Inflammatory macrophage treated with lipopolysaccharide for 1 hour (primary cell): ENCODE measurements at regions not wholly inside any gene's neighbourhood (a gene's known extent, or its start where the extent isn't known, plus 50 kb on each side); places are given as distances from the start of the nearest gene placed in this dataset.
"Not testable (repeated sequence)": the region's sequence is repeated elsewhere in the genome, so short reads cannot be mapped to it uniquely, and the experiment has no call there.

ENCODE experiments used
- DNase-seq, 2 donors: peaks; one replicate each; pipeline ENCODE4 v3.0.0-alpha.2; 2020 to 2022

GRCh38 chr11:25327656-25328055, 830.8 kb downstream of the LUZP2 start:
- DNase-seq: no peak

DNA sequence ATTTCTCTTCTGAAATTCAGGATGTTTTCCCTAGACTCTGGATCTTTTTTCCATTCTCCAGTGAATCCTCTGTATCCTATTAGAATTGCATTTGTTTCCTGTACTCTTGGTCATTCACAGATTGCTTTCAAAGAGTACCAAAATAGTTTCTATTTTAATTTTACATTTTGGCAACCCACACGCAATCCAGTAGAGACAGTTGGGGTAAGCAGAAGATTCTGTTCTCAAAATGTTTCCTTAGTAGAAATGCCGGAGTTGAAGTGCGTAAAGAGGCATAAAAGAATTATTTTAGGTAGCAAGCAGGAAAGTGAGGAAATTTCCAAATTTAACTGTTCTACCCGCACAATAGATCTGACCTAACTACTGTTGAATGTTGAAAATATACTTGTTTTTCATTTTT, 842.4 kb downstream of the LUZP2 start:
- DNase-seq: no peak

DNA sequence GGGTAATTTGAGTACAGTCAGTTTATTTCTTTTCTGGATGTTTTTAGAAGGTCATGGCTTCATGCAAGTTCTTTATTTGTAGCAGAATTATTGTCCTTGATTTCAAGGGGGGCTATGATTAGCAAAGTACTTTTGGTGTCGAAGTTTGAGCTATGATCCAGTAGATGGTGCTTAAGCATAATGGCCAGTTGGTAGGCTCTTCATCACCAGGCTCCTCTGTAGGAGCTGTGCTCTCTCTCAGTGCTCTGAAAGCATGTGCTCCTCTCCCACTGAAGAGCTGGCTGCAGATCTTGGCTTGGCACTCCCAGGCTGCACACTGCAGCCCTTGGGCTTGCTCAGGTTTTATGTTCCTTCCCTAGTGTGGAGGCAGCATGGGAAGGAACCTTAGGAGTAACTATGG, 852.7 kb downstream of the LUZP2 start:
- no peak for DNase-seq

DNA sequence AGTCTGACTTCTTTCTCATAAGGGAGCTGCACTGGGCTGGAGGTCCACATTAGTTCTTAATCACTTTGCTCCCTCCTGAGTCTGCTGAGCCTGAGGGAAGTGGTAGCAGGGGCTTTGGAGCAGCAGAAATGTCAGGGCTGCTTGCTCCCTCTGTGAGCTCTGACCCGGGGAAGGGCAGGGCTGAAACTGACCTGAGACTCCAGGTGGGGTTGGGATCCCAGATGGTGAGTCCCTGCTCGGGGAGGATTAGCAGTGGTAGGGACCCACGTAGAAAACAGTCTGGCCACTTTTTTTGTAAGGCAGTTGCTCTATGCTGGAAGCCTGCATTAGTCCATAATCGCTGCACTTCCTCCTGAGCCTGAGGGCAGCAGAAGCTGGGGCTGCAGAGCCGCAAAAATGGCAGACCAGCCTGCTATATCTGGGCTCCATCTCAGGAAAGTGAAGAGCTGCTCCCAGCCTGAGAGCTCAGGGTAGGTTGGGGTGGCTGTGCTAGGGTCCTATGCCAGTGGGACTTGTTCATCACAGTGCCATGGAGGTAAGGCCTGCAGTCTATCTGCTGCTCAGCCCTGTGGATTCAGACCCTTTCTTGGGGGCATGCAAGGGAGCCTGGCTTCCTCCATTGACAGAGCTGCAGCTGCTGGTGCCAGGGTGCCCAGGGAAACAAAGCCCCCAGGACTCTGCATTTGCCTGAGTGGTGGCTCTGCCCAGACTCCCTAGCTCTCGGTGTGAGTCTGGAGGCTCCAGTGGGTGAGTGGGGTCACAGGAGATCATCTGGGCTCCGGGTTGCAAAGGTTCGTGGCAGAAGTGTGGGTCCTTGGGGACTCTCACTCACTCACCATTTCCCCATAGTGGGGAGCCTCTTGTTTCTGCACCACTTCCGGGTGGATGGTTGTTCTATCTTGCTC, 854.3 kb downstream of the LUZP2 start:
- no peak for DNase-seq

- no peak for DNase-seq
These were observed 860.3 kb downstream of the LUZP2 start for GRCh38 chr11:25357133-25357532.

DNA sequence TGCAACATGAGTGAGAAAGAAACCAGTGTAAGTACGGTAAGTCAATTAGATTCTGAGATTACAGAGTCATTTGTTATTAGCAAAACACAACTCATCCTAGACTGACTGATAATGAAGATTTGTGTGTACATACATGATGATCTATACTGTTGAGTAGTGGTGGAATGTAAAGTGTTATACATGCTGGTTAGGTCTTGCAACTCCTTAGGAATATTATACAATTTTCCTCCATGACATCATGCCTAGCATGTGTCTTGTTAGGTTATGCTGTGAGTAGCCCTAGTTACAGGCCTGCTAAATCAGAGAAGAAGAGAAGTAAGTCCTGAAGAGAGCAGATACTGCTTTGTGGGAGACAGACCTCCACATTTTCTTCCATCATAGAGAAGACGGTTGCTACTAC, 880.6 kb downstream of the LUZP2 start:
- DNase-seq: no peak

- no peak for DNase-seq
These were observed 900.0 kb downstream of the LUZP2 start for GRCh38 chr11:25396847-25397246.

GRCh38 chr11:25408146-25408545, 911.3 kb downstream of the LUZP2 start:
- no peak for DNase-seq

DNA sequence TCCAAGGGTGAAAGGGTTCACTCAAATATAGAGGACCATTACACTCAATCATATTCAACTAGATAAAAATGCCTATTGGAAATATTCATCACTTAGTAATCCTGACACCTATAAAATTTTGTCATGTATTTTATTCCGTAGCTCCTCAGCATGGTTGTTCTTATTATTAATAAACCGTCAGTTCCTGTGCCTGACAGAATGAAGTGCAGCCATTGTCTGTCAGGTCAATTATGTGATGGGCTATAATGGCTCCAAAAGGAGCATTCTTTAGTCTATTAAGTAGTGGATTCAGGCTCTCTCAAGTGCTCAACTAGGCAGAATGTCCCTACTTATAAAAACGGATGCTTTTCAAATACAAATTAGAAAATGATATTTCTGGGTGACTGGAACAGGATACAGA, 916.1 kb upstream of the ANO3 start:
- no peak for DNase-seq

DNA sequence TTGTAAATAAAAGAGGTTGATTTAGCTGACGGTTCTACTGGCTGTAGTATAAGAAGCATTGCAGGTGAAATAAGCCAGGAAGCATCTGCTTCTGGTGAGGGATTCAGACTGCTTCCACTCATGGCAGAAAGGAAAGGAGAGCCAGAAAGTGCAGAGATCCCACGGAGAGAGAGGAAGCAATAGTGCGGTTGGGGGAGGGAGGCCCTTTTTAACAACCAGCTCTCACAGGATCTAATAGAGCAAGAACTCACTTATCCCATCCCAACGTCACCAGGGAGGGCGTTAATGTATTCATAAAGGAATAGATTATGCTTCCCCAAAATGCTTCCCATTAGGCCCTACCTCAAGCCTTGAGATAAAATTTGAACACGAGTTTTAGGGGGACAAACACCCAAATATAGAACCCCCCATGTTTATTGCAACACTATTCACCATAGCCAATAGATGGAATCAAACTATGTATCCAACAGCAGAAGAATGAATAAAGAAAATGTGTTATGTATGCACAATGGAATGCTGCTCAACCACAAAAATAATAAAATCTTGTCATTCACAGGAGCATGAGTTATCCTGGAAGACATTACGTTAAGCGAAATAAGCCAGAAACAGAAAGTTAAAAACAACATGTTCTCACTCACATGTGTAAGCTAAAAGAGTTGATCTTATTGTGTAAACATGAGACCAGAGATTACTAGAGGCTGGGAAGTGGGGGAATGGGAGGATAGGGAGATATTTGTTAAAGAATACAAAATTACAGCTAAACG, 908.3 kb upstream of the ANO3 start:
- no peak for DNase-seq

DNA sequence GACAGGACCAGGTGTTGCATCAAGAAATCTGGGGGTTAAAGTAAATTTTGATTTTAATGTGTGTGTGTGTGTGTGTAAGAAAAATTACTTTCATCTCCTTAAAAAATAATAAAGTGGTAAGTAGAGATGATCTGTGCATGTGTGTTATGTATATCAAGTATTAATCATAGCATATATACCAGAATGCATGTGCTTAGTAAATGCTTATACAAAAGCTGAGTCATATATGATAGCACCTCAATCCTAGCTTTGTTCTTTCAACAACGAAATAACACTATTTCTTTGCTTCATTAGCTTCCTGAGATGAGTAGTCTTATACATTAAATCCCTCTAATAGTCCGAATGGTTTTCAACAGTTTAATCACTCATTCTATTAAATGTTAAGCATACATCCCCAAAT, 899.6 kb upstream of the ANO3 start:
- DNase-seq: no peak

DNA sequence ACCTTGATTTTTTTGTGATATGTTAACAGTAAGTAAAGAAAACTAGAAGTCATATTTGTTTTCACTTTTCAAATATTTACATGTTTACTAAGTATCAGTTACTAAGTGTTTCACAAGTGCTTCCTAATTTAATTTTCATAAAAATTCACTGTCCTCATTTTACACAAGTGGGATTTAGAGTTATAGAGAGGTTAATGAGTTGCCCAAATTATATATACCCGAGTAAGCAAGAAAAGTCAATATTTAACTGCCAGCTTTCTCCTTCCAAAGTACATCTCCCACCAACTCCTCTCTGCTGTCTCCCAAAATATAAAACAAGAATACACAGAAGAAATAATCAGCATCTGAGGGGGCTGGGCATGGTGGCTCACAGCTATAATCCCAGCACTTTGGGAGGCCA, 896.7 kb upstream of the ANO3 start:
- DNase-seq: no peak

DNA sequence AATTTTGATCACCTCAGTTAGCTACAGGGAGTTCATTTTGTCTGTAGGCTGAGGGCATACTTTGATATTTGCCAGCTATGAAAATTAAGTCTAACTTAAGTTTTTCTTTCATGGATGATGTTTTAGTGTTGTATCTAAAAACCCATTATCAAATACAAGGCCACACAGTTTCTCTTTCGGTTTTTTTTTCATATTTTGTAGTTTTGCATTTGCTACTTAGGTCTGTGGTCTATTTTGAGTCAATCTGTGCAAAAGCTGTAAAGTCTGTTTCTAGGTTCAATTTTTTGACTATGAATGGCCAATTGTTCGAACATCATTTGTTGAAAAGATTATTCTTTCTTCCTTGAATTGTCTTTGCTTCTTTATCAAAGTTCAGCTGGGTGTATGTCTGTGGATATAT, 895.6 kb upstream of the ANO3 start:
- no peak for DNase-seq

DNA sequence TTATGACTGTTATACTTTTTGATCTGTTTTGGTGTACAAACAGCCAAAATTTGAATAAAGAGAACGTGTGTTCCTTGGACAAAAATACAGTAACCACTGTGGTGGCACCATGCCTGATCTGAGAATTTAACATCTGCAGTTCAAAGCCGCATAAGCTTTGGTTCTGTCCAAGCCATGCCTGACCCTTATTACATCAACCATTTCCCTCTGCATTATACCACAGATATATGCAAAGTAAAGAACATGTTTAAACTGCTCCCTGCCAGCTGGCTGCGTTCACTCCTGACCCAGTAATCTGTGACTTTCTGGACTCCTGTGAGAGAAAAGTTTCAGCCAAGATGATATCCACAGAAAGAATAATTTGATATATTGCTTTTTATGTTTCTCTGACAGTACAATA, 890.5 kb upstream of the ANO3 start:
- no peak for DNase-seq

DNA sequence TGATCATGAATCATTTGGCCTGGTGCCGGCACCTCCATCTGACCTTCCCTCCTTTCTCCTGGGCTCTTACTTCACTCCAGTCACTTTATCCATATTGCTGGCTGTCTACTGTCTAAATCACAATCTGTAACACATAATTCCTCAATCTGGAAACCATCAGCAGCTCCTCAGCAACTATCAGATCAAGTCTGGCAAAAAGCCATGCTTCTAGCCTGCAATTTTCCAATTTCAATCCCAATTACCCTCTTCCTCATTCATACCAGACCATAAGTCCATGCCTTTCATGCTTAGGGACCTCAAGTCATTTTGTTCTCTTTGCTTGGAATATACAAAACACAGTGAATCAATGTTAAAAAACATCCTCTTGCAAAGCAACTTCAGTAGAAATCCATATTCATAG, 882.8 kb upstream of the ANO3 start:
- no peak for DNase-seq

- no peak for DNase-seq
These were observed 878.5 kb upstream of the ANO3 start for GRCh38 chr11:25453471-25453870.

GRCh38 chr11:25456211-25456610, 875.7 kb upstream of the ANO3 start:
- DNase-seq: no peak

DNA sequence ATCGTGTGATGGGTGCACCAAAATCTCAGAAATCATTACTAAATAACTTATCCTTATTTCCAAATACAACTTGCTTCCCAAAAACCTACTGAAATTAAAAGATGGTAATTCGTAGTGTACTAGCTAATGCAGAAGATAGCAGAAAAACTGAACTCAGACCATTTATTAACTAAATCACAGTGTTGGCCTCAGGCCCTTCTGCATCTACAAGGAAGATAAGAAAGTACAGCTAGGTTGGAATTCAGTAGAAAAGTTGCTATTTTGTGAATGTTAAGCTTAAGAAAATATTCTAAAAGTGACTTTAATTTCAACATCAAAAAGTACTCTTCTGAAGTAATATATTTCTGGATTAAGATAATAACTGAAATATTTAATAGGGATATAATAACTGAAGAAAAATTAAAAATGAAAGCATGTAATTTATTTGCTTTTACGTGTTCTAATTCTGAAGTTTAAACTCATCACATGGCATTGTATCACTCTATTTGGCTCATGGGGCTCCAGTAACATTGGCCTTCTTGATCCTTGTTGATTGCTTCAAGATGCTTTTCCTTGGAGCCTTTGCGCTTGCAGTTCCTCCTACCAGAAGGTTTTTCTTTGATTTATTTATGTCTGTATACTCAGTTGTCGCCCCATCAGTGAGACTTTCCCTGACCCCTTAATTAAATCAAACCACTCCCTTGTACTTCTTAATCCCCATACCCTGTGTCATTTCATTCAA, 847.9 kb upstream of the ANO3 start:
- DNase-seq: no peak

DNA sequence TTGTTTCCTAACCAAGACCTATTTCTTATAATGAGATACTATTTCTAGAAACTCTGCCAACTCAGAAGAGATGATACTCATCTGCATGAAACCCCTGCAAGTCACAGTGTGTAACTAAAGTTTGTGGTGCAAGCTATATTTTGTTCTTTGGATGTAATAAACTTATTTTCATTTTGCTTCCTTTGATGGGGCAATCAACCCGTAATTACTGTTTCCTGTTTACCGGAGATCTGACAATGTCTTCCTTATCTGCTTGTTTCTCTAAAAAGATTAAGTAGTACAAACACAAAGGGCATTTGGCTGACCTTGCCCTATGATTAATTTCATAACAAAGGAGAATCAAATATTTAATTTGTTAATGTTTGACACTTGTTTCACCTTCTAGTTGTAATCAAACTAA, 846.6 kb upstream of the ANO3 start:
- no peak for DNase-seq

- not testable (repeated sequence) for DNase-seq
These were observed 845.6 kb upstream of the ANO3 start for GRCh38 chr11:25486338-25486737.

DNA sequence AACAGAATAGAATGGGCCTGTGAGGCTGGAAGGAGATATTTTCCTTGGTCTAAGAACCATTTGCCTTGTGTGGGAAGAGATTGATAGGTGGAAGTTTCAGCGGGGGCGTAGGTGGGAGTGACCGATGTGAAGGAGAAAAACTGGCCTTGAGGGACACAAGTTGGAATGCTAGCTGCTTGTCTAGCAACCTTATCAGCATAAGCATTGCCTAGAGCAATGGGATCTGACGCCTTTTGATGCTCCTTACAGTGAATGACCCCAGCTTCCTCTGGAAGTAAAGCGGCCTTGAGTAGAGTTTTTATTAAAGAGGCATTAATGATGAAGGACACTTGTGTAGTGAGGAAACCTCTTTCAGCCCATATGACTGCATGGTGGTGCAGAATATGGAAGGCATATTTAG, 843.8 kb upstream of the ANO3 start:
- DNase-seq: not testable (repeated sequence)

DNA sequence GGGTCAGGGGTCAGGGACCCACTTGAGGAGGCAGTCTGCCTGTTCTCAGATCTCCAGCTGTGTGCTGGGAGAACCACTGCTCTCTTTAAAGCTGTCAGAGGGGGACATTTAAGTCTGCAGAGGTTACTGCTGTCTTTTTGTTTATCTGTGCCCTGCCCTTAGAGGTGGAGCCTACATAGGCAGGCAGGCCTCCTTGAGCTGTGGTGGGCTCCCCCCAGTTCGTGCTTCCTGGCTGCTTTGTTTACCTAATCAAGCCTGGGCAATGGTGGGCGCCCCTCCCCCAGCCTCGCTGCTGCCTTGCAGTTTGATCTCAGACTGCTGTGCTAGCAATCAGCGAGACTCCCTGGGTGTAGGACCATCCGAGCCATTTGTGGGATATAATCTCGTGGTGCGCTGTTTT, 830.5 kb upstream of the ANO3 start:
- not testable (repeated sequence) for DNase-seq

GRCh38 chr11:25515576-25515975, 816.4 kb upstream of the ANO3 start:
- no peak for DNase-seq

DNA sequence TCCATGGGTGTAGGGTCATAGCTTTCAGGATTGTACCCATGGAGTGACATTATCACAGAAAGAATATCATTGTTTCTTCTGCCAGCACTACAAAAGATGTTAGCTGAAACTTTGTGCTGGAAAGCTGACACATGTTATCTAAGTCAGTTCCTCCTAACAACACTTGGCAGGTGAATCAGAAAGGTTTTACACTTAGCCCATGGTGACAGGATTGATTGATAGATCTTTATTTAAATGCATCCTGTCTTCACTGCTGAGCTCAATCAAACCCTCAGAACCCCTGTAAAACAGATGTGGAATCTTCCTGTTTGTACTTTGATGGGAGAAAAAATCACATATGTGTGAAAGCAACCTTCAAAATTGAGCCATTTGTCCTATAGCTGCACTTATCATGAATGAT, 811.5 kb upstream of the ANO3 start:
- DNase-seq: no peak
